ENCODE measurements at regions not wholly inside any gene's neighbourhood (a gene's known extent, or its start where the extent isn't known, plus 50 kb on each side); places are given as distances from the start of the nearest gene placed in this dataset.
A peak's percentile ranks its signal among the peaks of the same experiment; 100 is the strongest.

DNA sequence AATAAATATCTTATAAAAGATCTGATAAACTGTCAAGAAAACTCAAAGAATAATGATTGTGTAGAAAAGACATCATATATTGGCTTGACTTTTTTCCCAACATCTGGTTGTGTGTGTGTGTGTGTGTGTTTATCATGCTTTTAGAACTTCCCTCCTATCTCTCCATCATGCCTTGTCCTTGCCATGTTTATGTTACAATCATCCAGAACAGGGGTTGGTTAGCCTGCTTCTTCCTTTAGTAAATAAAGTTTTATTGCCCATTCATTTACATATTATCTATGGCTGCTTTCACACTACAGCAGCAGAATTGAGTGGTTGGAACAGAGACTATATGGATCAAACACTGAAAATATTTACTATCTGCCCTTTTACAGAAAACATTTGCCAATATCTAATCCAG lies 52.8 kb upstream of the RIPOR2 start:
- Histone ChIP-seq H3K9ac (ENCODE audit: control insufficient read depth, insufficient read depth, low read length) (no peak overlapping the region), H3K4me3 (no peak overlapping the region), H3K27ac (ENCODE audit: control insufficient read depth, insufficient read depth) (no peak overlapping the region), H3K27me3 (replicated peaks in 1 of 2; ENCODE audit: control insufficient read depth in 2 of 2, insufficient read depth in 2 of 2, low read length in 1 of 2) (no peaks in the 10 kb centered on the region), H4K20me1 (ENCODE audit: control insufficient read depth, insufficient read depth) (no peaks in the 10 kb centered on the region), H3K79me2 (ENCODE audit: control insufficient read depth, insufficient read depth, low read length) (no peaks in the 10 kb centered on the region), H3K9me3 (replicated peaks; ENCODE audit: control insufficient read depth, insufficient read depth, low read length) (no peaks in the 10 kb centered on the region; the same call in 2 of the 3 replicates), H3K4me1 (ENCODE audit: control insufficient read depth, insufficient read depth, low read length) (peaks cover 6% of the 10 kb centered on the region), H2AFZ (ENCODE audit: control insufficient read depth, low read depth, low read length) (no peak overlapping the region), H3K36me3 (ENCODE audit: control insufficient read depth in 2 of 2, insufficient read depth in 2 of 2, low read length in 1 of 2) (no peaks in the 10 kb centered on the region), H3K4me2 (ENCODE audit: control insufficient read depth, insufficient read depth) (no peak overlapping the region)
- SMC1A ChIA-PET (ENCODE audit: uncharacterized antibody, unreplicated experiment), result interaction anchor here (0.6 to 7.4 kb wide), 8 partner anchors 10 to 133 kb away, joined by 3 to 299 read pairs (median 4); partner anchors contain the start of gene RIPOR2
- ATAC-seq (no peak), FAIRE-seq (no peak), DNase-seq (ENCODE audit: low read depth, low spot score) (no peak)
- CTCF ChIA-PET, result interaction anchor here (0.6 to 10.6 kb wide), 9 partner anchors 13 to 132 kb away, joined by 3 to 376 read pairs (median 4); partner anchors contain the start of gene RIPOR2
- no peak for TF ChIP-seq NR2F1 (conservative IDR thresholded peaks at IDR 0.05)
- TF ChIP-seq MXI1 (IDR thresholded peaks at IDR 0.05; ENCODE audit: low read depth, low read length), result no peak
- RAD21 ChIA-PET (ENCODE audit: unreplicated experiment), result interaction anchor here (0.9 to 1.0 kb wide), 2 partner anchors 14 to 133 kb away, joined by 4 read pairs; no protein-coding TSS in a partner anchor
- in situ Hi-C loops (cut with MboI) (no loop called here), intact Hi-C loops (cut with micrococcal nuclease; ENCODE audit: unreplicated experiment) (no loop called here)
- no TSS peak for BruUV-seq (replicated peaks)
- POLR2A ChIA-PET, result no interaction called here

DNA sequence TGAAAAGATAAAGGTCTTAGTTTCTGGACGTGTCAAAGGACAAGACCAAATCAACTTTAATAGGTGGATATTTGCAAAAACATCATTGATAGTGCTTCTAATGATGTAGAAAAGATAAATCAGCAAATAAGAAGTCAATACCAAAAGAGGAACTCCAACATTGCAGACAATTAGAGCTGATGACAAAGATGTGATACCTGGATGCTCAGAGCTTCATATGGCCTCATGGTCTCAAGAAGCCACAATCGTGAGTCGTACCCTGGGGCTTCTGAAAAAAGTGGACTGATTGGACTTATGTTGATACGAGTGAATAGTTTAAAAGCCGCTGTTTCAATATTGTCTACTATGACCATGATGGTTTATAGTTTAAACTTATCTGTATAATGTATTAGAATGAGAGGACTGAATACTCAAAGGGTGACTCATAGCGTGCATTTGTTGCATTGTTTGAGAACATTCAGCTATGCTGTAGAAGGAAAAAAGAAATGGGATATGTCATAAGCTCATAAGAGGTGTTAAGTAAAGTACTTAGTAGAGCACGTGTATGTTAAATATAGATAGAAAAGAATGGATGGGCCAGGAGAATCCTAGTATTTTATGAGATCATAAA lies 54.6 kb upstream of the RIPOR2 start:
- ATAC-seq (no peak), FAIRE-seq (no peak), DNase-seq (ENCODE audit: low read depth, low spot score) (no peak)
- H3K27me3 ChIP-seq (replicated peaks in 1 of 2; ENCODE audit: control insufficient read depth in 2 of 2, insufficient read depth in 2 of 2, low read length in 1 of 2), result no peaks in the 10 kb centered on the region
- H3K36me3 ChIP-seq (ENCODE audit: control insufficient read depth in 2 of 2, insufficient read depth in 2 of 2, low read length in 1 of 2), result no peaks in the 10 kb centered on the region
- H2AFZ ChIP-seq (ENCODE audit: control insufficient read depth, low read depth, low read length), result no peak overlapping the region
- intact Hi-C loops (cut with micrococcal nuclease; ENCODE audit: unreplicated experiment), result loop anchor here (5.0 kb wide), 1 partner anchor 78 kb away; no protein-coding TSS in a partner anchor
- peaks cover 6% of the 10 kb centered on the region for H3K4me1 ChIP-seq (ENCODE audit: control insufficient read depth, insufficient read depth, low read length)
- RAD21 ChIA-PET (ENCODE audit: unreplicated experiment), result interaction anchor here (0.8 to 5.8 kb wide), 22 partner anchors 9 to 141 kb away, joined by 3 to 229 read pairs (median 16); partner anchors contain the start of gene RIPOR2
- no peak overlapping the region for H3K4me2 ChIP-seq (ENCODE audit: control insufficient read depth, insufficient read depth)
- CTCF ChIA-PET, result interaction anchor here (0.8 to 10.6 kb wide), 32 partner anchors 8 to 212 kb away, joined by 3 to 376 read pairs (median 20); partner anchors contain the start of gene RIPOR2
- BruUV-seq (replicated peaks), result no TSS peak
- no peak overlapping the region for H3K9ac ChIP-seq (ENCODE audit: control insufficient read depth, insufficient read depth, low read length)
- no peaks in the 10 kb centered on the region for H3K79me2 ChIP-seq (ENCODE audit: control insufficient read depth, insufficient read depth, low read length)
- POLR2A ChIA-PET, result interaction anchor here (0.9 to 2.8 kb wide), 5 partner anchors 18 to 134 kb away, joined by 4 to 20 read pairs (median 7); partner anchors contain the start of gene RIPOR2
- H4K20me1 ChIP-seq (ENCODE audit: control insufficient read depth, insufficient read depth), result no peaks in the 10 kb centered on the region
- H3K27ac ChIP-seq (ENCODE audit: control insufficient read depth, insufficient read depth), result no peak overlapping the region
- SMC1A ChIA-PET (ENCODE audit: uncharacterized antibody, unreplicated experiment), result interaction anchor here (0.6 to 10.5 kb wide), 39 partner anchors 8 to 247 kb away, joined by 3 to 299 read pairs (median 12); partner anchors contain the start of gene RIPOR2
- H3K4me3 ChIP-seq, result no peak overlapping the region
- in situ Hi-C loops (cut with MboI), result no loop called here
- TF ChIP-seq SPI1 (IDR thresholded peaks at IDR 0.05; ENCODE audit: borderline replicate concordance, insufficient read depth, low read depth, low read length) (peak; percentile 49; the same call in 1 of the 2 replicates), STAT3 (IDR thresholded peaks at IDR 0.05; ENCODE audit: low read depth, low read length) (no peak)
- no peaks in the 10 kb centered on the region; the same call in 2 of the 3 replicates for H3K9me3 ChIP-seq (replicated peaks; ENCODE audit: control insufficient read depth, insufficient read depth, low read length)
- WGBS (ENCODE audit: insufficient coverage, insufficient replicate concordance, low lambda C conversion rate, missing lambda C conversion rate), result 81% methylated on average over 7 of the region's 7 CpGs

Measured in GM12878 (cell line).